ENCODE measurements at regions not wholly inside any gene's neighbourhood (a gene's known extent, or its start where the extent isn't known, plus 50 kb on each side); places are given as distances from the start of the nearest gene placed in this dataset.

DNA sequence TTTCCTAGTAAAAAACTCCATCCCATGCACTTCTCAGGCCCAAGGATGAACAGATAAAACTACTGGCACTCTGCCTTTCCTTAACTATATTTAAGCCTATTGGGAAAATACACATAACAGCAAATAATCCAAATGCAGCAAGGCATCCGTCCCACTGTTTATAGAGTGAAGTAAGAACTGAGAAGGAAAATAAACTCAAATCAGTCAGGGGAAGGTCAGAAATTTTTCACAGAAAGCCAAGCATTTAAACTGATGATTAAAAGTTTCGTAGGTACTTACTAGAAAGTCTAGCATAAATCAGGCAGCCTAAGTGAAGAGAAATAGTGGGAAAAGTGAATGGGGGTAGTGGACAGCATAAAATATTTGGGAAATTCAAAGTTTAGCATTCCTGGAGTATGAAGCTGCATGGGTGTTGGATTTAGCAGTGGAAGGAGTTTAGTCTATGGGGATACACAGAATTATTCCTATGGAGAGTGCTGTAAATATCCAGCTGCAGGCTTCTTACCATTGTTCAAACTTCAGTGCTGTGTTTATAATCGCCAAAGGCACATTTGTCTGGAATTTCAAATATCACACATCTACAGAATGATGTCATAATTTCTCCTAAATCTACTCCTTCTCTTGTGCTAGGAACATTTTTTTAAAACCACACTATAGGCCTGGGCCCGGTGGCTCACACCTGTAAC is 1131.0 kb upstream of the GOT2 start:
- TF ChIP-seq CBX5 (IDR thresholded peaks at IDR 0.05; ENCODE audit: low read depth) (no peak), RCOR1 (conservative IDR thresholded peaks at IDR 0.05; ENCODE audit: low read depth, low read length) (no peak), ASH2L (IDR thresholded peaks at IDR 0.05; ENCODE audit: borderline replicate concordance, low read depth) (no peak), HDGF (IDR thresholded peaks at IDR 0.05) (no peak), ZNF384 (IDR thresholded peaks at IDR 0.05; ENCODE audit: borderline replicate concordance, low read depth, low read length) (no peak), FOXM1 (IDR thresholded peaks at IDR 0.05; ENCODE audit: low read depth, low read length) (no peak), BRCA1 (IDR thresholded peaks at IDR 0.05; ENCODE audit: low read depth, low read length) (no peak)
- TF ChIP-seq, protein P1, sequence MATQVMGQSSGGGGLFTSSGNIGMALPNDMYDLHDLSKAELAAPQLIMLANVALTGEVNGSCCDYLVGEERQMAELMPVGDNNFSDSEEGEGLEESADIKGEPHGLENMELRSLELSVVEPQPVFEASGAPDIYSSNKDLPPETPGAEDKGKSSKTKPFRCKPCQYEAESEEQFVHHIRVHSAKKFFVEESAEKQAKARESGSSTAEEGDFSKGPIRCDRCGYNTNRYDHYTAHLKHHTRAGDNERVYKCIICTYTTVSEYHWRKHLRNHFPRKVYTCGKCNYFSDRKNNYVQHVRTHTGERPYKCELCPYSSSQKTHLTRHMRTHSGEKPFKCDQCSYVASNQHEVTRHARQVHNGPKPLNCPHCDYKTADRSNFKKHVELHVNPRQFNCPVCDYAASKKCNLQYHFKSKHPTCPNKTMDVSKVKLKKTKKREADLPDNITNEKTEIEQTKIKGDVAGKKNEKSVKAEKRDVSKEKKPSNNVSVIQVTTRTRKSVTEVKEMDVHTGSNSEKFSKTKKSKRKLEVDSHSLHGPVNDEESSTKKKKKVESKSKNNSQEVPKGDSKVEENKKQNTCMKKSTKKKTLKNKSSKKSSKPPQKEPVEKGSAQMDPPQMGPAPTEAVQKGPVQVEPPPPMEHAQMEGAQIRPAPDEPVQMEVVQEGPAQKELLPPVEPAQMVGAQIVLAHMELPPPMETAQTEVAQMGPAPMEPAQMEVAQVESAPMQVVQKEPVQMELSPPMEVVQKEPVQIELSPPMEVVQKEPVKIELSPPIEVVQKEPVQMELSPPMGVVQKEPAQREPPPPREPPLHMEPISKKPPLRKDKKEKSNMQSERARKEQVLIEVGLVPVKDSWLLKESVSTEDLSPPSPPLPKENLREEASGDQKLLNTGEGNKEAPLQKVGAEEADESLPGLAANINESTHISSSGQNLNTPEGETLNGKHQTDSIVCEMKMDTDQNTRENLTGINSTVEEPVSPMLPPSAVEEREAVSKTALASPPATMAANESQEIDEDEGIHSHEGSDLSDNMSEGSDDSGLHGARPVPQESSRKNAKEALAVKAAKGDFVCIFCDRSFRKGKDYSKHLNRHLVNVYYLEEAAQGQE (IDR thresholded peaks at IDR 0.05; ENCODE audit: low read depth, low read length): no peak
- TF ChIP-seq, protein P2, sequence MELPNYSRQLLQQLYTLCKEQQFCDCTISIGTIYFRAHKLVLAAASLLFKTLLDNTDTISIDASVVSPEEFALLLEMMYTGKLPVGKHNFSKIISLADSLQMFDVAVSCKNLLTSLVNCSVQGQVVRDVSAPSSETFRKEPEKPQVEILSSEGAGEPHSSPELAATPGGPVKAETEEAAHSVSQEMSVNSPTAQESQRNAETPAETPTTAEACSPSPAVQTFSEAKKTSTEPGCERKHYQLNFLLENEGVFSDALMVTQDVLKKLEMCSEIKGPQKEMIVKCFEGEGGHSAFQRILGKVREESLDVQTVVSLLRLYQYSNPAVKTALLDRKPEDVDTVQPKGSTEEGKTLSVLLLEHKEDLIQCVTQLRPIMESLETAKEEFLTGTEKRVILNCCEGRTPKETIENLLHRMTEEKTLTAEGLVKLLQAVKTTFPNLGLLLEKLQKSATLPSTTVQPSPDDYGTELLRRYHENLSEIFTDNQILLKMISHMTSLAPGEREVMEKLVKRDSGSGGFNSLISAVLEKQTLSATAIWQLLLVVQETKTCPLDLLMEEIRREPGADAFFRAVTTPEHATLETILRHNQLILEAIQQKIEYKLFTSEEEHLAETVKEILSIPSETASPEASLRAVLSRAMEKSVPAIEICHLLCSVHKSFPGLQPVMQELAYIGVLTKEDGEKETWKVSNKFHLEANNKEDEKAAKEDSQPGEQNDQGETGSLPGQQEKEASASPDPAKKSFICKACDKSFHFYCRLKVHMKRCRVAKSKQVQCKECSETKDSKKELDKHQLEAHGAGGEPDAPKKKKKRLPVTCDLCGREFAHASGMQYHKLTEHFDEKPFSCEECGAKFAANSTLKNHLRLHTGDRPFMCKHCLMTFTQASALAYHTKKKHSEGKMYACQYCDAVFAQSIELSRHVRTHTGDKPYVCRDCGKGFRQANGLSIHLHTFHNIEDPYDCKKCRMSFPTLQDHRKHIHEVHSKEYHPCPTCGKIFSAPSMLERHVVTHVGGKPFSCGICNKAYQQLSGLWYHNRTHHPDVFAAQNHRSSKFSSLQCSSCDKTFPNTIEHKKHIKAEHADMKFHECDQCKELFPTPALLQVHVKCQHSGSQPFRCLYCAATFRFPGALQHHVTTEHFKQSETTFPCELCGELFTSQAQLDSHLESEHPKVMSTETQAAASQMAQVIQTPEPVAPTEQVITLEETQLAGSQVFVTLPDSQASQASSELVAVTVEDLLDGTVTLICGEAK (IDR thresholded peaks at IDR 0.05; ENCODE audit: borderline replicate concordance): no peak
- Histone ChIP-seq H3K4me3 (no peak overlapping the region), H3K9ac (ENCODE audit: control insufficient read depth, insufficient read depth, low read length) (no peak overlapping the region), H4K20me1 (ENCODE audit: control insufficient read depth, insufficient read depth) (no peaks in the 10 kb centered on the region), H3K4me1 (ENCODE audit: control insufficient read depth, insufficient read depth, low read length) (no peaks in the 10 kb centered on the region), H2AFZ (ENCODE audit: control insufficient read depth, low read depth, low read length) (no peak overlapping the region), H3K79me2 (ENCODE audit: control insufficient read depth, insufficient read depth, low read length) (no peaks in the 10 kb centered on the region), H3K27ac (ENCODE audit: control insufficient read depth, insufficient read depth) (no peak overlapping the region), H3K4me2 (ENCODE audit: control insufficient read depth, insufficient read depth) (no peak overlapping the region), H3K36me3 (ENCODE audit: control insufficient read depth in 2 of 2, insufficient read depth in 2 of 2, low read length in 1 of 2) (no peaks in the 10 kb centered on the region), H3K27me3 (replicated peaks in 1 of 2; ENCODE audit: control insufficient read depth in 2 of 2, insufficient read depth in 2 of 2, low read length in 1 of 2) (no peaks in the 10 kb centered on the region), H3K9me3 (replicated peaks; ENCODE audit: control insufficient read depth, insufficient read depth, low read length) (no peaks in the 10 kb centered on the region)
- SMC1A ChIA-PET (ENCODE audit: uncharacterized antibody, unreplicated experiment): no interaction called here
- FAIRE-seq (no peak), DNase-seq (ENCODE audit: low read depth, low spot score) (no peak), ATAC-seq (no peak)
- POLR2A ChIA-PET: no interaction called here
- WGBS (ENCODE audit: insufficient coverage, insufficient replicate concordance, low lambda C conversion rate, missing lambda C conversion rate): 0% methylated on average over 4 of the region's 4 CpGs
- in situ Hi-C loops (cut with MboI): no loop called here
- RAD21 ChIA-PET (ENCODE audit: unreplicated experiment): no interaction called here
- BruUV-seq (replicated peaks): no TSS peak
- CTCF ChIA-PET: no interaction called here
- intact Hi-C loops (cut with micrococcal nuclease; ENCODE audit: unreplicated experiment): no loop called here
